Calu3 (cell line): ENCODE measurements at regions not wholly inside any gene's neighbourhood (a gene's known extent, or its start where the extent isn't known, plus 50 kb on each side); places are given as distances from the start of the nearest gene placed in this dataset.

ENCODE experiments used
- BruUV-seq: library from RNA; stranded (reverse); fragments of 400-500 nt; replicated peaks from 2 replicates; lab custom pipeline; 2021; lab: Mats Ljungman, UMichigan
- CTCF ChIA-PET: fragments of 300-600 bp; sonication (Branson Sonifier 250); formaldehyde crosslinking; loops from one replicate; lab custom pipeline; 2022; ENCODE audit warnings: antibody characterized with exemption; lab: Charles Lee
- DNase-seq: peaks from one replicate; pipeline ENCODE4 v3.0.0; 2022
- H3K27ac Mint-ChIP-seq: one replicate; pipeline ENCODE4 v1.8.0; 2022; ENCODE audit warnings: mixed read lengths; ENCODE audit not compliant: unreplicated experiment
- H3K27me3 Mint-ChIP-seq: one replicate; pipeline ENCODE4 v1.8.0; 2022; ENCODE audit warnings: mixed read lengths; ENCODE audit not compliant: unreplicated experiment
- H3K36me3 Mint-ChIP-seq: one replicate; pipeline ENCODE4 v1.8.0; 2022; ENCODE audit warnings: mild to moderate bottlenecking, moderate library complexity, mixed read lengths; ENCODE audit not compliant: insufficient read depth, unreplicated experiment
- H3K4me1 Mint-ChIP-seq: one replicate; pipeline ENCODE4 v1.8.0; 2022; ENCODE audit warnings: mild to moderate bottlenecking, low read depth, mixed read lengths; ENCODE audit not compliant: unreplicated experiment
- H3K4me3 Mint-ChIP-seq: one replicate; pipeline ENCODE4 v1.8.0; 2022; ENCODE audit warnings: mild to moderate bottlenecking, low read depth, moderate library complexity, mixed read lengths; ENCODE audit not compliant: unreplicated experiment
- H3K9me3 Mint-ChIP-seq: one replicate; pipeline ENCODE4 v1.8.0; 2022; ENCODE audit warnings: low read depth, mixed read lengths; ENCODE audit not compliant: unreplicated experiment
- CTCF ChIP-seq: fragments of 200-600 bp; IDR thresholded peaks from one replicate; pipeline ENCODE4 v1.8.0; 2022; ENCODE audit warnings: antibody characterized with exemption; ENCODE audit not compliant: unreplicated experiment
- intact Hi-C: fragments of 100-400 bp; cut with micrococcal nuclease; formaldehyde crosslinking; loops from one replicate; pipeline ENCODE4 v1.10.0; 2022; ENCODE audit not compliant: unreplicated experiment

GRCh38 chr2:129870685-129871241 lies 108.7 kb upstream of the RAB6C start:
- intact Hi-C loops = no loop called here
- Mint-ChIP-seq H3K4me3 (no peak overlapping the region), H3K9me3 (no peaks in the 10 kb centered on the region), H3K36me3 (no peaks in the 10 kb centered on the region), H3K4me1 (no peaks in the 10 kb centered on the region), H3K27me3 (no peaks in the 10 kb centered on the region), H3K27ac (no peak overlapping the region)
- TF ChIP-seq CTCF = no peak
- BruUV-seq = no TSS peak
- CTCF ChIA-PET = no interaction called here
- DNase-seq = no peak

GRCh38 chr2:129872446-129872845 lies 107.0 kb upstream of the RAB6C start:
- BruUV-seq = no TSS peak
- intact Hi-C loops = no loop called here
- Mint-ChIP-seq H3K27ac (no peak overlapping the region), H3K9me3 (no peaks in the 10 kb centered on the region), H3K36me3 (no peaks in the 10 kb centered on the region), H3K4me3 (no peak overlapping the region), H3K27me3 (no peaks in the 10 kb centered on the region), H3K4me1 (no peaks in the 10 kb centered on the region)
- DNase-seq = no peak
- TF ChIP-seq CTCF = no peak
- CTCF ChIA-PET = no interaction called here

GRCh38 chr2:129876541-129876940 lies 102.9 kb upstream of the RAB6C start:
- BruUV-seq = no TSS peak
- CTCF ChIA-PET = no interaction called here
- H3K4me1 Mint-ChIP-seq = no peaks in the 10 kb centered on the region

GRCh38 chr2:129877289-129877741 lies 102.2 kb upstream of the RAB6C start:
- CTCF ChIA-PET = no interaction called here
- no TSS peak for BruUV-seq
- Mint-ChIP-seq H3K27ac (no peak overlapping the region), H3K36me3 (no peaks in the 10 kb centered on the region), H3K9me3 (no peaks in the 10 kb centered on the region), H3K4me1 (no peaks in the 10 kb centered on the region), H3K27me3 (peaks cover 3% of the 10 kb centered on the region), H3K4me3 (no peak overlapping the region)
- no peak for TF ChIP-seq CTCF
- intact Hi-C loops = no loop called here
- DNase-seq = no peak

More at GRCh38 chr2:129876541-129876940, 102.9 kb upstream of the RAB6C start:
- no peak overlapping the region for H3K4me3 Mint-ChIP-seq
- DNase-seq = no peak
- H3K27ac Mint-ChIP-seq = no peak overlapping the region
- H3K27me3 Mint-ChIP-seq = no peaks in the 10 kb centered on the region
- H3K36me3 Mint-ChIP-seq = no peaks in the 10 kb centered on the region
- no peak for TF ChIP-seq CTCF
- no peaks in the 10 kb centered on the region for H3K9me3 Mint-ChIP-seq
- intact Hi-C loops = no loop called here
